ENCODE measurements at regions not wholly inside any gene's neighbourhood (a gene's known extent, or its start where the extent isn't known, plus 50 kb on each side); places are given as distances from the start of the nearest gene placed in this dataset.

DNA sequence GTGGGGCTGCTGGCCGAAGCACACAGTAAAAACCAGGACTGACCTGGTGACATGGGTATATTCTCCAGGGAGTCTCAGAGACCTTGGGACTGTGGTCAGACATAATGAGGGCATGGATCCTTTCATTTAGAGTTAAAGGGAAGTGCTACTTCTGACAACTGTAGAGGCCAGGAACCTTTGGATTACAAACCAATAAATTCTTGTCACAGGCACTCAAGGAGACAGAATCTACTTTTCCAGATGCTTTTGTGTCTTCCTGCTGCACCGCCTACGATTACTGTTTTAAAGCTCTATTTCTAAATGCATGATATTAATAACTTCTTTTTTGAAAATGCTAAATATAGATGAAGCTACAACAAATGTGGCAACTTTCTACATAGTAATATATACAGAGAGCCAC, 106.5 kb upstream of the LPAR1 start:
- TF ChIP-seq, protein P1, sequence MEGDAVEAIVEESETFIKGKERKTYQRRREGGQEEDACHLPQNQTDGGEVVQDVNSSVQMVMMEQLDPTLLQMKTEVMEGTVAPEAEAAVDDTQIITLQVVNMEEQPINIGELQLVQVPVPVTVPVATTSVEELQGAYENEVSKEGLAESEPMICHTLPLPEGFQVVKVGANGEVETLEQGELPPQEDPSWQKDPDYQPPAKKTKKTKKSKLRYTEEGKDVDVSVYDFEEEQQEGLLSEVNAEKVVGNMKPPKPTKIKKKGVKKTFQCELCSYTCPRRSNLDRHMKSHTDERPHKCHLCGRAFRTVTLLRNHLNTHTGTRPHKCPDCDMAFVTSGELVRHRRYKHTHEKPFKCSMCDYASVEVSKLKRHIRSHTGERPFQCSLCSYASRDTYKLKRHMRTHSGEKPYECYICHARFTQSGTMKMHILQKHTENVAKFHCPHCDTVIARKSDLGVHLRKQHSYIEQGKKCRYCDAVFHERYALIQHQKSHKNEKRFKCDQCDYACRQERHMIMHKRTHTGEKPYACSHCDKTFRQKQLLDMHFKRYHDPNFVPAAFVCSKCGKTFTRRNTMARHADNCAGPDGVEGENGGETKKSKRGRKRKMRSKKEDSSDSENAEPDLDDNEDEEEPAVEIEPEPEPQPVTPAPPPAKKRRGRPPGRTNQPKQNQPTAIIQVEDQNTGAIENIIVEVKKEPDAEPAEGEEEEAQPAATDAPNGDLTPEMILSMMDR (IDR thresholded peaks at IDR 0.05; ENCODE audit: insufficient read depth, low read depth, low read length, missing control alignments), result no peak
- no peak overlapping the region for H3K4me3 ChIP-seq (ENCODE audit: low read depth, low read length)
- DNase-seq (ENCODE audit: low read depth), result no peak

DNA sequence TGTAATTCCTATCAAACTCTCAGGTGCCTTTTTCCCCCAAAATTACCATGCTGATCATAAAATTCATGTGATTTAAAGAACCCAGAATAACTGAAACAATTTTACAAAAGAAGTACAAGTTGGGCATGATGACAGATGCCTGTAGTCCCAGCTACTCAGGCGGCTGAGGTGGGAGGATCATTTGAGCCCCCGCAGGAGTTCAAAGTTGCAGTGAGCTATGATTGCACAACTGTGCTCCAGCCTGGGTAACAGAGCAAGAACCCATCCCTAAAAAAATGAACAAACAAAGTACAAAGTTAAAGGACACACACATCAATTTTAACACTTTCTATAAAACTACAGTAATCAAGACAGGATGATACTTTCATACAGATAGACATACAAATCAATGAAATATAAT, 97.9 kb upstream of the LPAR1 start:
- no peak for DNase-seq (ENCODE audit: low read depth)
- TF ChIP-seq, protein P1 (IDR thresholded peaks at IDR 0.05; ENCODE audit: insufficient read depth, low read depth, low read length, missing control alignments), result no peak
- H3K4me3 ChIP-seq (ENCODE audit: low read depth, low read length), result no peak overlapping the region

DNA sequence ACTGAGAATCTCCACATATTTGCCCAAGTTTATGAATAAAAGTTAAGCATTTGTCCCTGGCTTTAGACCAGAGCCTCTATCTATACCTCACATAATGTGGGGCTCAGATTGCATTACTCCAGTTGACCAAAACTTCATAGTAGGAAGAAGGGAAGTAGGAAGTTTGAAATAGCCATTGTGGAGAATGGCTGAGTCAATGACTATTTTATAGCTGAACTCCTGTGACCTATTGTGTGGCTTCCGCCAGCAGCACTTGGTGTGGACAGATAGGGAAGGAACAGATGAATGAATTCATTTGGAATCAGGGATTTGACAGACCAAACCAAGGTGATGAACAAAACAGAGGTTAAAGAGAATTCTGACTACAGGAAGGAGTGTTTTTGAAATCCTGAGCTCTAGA, 92.9 kb upstream of the LPAR1 start:
- TF ChIP-seq, protein P1 (IDR thresholded peaks at IDR 0.05; ENCODE audit: insufficient read depth, low read depth, low read length, missing control alignments), result no peak
- H3K4me3 ChIP-seq (ENCODE audit: low read depth, low read length), result no peak overlapping the region
- DNase-seq (ENCODE audit: low read depth), result no peak

DNA sequence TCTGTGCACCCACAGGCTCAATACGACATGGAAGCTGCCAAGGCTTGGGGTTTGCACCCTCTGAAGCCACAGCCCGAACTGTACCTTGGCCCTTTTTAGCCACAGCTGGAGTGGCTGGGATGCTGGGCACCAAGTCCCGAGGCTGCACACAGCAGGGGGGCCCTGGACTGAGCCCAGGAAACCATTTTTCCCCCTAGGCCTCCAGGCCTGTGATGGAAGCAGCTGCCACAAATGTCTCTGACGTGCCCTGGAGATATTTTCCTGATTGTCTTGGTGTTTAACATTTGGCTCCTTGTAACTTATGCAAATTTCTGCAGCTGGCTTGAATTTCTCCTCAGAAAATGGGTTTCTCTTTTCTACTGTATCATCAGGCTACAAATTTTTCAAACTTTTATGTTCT, 82.3 kb upstream of the LPAR1 start:
- H3K4me3 ChIP-seq (ENCODE audit: low read depth, low read length), result no peak overlapping the region
- DNase-seq (ENCODE audit: low read depth), result no peak
- TF ChIP-seq, protein P1 (IDR thresholded peaks at IDR 0.05; ENCODE audit: insufficient read depth, low read depth, low read length, missing control alignments), result no peak

DNA sequence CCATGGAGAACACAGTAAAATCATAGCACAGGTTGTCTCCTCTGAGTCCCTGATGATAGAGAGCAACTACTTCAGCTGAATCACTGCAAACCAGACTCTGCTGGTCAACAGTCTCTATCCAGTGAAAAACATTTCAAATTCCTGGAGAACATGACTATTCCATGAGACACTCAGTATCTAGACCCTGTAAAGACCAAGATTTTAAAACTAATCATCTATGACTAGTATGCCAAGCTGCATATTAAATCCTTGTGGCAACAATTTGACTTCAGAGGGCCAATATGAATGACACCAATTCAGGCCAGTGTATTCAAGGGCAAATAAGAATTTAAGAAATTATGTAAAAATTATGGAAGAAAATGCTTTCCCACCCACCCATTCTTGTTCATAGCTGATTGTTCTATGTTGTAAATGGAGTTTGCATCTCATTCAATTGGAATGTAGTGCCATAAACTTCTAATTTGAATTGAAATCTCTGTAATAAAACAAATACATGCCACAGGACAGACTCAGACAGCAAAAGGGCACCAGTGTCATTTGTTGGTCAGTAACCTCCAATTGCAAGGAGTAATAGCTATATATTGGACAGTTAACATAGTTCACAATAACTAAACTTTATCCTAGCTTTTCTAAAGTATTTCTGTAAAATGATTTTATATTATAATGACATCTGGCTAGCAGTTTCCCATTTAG, 80.1 kb upstream of the LPAR1 start:
- H3K4me3 ChIP-seq (ENCODE audit: low read depth, low read length), result no peak overlapping the region
- DNase-seq (ENCODE audit: low read depth), result no peak
- TF ChIP-seq, protein P1 (IDR thresholded peaks at IDR 0.05; ENCODE audit: insufficient read depth, low read depth, low read length, missing control alignments), result no peak

DNA sequence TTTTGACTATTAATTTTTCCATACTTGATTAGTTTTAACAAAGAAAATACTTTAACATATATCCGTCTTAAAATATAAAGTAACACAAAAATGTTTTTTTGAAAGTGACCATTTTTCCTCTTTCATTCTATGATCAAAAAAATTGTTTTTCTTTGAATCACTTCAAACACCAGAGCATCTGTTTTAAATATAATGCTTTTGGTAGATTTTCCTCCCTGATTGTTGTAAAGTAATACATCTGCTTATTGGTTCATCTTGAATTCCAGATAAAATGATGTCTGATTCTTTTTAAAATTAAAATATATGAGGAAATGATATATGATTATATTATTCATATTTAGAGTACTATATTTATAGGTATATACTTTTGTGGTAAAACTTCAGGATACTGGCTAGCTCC, 76.2 kb upstream of the LPAR1 start:
- H3K4me3 ChIP-seq (ENCODE audit: low read depth, low read length), result no peak overlapping the region
- TF ChIP-seq, protein P1 (IDR thresholded peaks at IDR 0.05; ENCODE audit: insufficient read depth, low read depth, low read length, missing control alignments), result no peak
- DNase-seq (ENCODE audit: low read depth), result no peak

DNA sequence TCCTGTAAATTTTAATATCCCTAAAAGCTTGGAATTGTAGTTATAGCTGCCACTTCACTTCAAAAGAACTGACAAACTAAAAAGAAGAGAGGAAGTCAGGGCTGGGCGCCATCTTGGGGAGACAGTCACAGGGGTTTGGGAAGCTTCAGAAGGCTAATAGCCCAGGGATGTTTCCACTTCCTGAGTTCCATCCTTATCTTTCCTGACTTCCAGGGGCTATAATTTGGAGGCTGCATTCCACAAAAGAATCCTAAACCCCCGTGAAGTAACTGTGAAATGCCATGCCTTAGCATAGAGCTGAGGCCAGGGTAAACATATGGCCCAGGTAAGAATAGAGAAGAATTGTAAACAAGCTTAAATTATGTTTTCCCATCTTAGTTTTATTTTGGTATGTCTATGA, 75.4 kb upstream of the LPAR1 start:
- TF ChIP-seq, protein P1 (IDR thresholded peaks at IDR 0.05; ENCODE audit: insufficient read depth, low read depth, low read length, missing control alignments), result no peak
- DNase-seq (ENCODE audit: low read depth), result no peak
- no peak overlapping the region for H3K4me3 ChIP-seq (ENCODE audit: low read depth, low read length)

All from GM12865 (cell line).